ENCODE measurements at regions not wholly inside any gene's neighbourhood (a gene's known extent, or its start where the extent isn't known, plus 50 kb on each side); places are given as distances from the start of the nearest gene placed in this dataset.

DNA sequence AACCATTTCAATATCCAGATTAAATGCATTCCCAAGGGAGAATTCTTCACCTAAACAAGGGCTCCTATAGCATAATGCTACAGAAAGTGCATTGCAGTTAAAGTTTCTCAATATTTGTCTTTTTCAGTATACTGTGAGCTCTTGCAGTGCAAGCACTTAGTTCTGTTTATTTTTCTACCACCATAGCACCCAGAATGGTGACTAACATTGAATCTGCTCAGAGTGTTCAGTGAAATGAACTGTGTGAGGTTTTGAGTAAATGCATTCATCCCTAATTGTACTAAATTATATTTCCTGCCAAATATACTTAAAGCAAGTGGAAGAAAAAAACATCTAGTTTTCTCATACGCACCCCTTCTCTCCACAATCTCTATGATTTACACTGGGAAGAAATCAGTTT, 383.9 kb downstream of the PCDH7 start:
- DNase-seq (ENCODE audit: low spot score): no peak

DNA sequence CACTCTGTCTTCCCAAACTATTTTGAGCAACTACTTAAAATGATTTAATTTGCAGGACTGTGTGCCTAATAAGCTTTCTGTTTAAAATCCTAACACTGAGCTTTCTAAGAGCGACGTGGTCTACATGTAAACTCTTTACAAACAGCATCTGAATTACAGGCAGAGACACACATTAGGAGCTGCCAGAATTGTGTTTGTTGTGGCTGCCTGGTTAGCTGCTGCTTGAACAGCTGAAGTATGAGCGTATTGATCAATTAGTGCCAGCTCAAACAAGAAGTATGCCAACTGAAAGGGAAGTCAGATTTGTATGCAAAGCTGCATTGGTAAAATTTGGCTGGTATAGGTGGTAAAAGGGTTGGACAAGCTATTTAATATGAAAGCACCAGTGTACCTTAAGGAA, 384.4 kb downstream of the PCDH7 start:
- DNase-seq (ENCODE audit: low spot score): no peak

DNA sequence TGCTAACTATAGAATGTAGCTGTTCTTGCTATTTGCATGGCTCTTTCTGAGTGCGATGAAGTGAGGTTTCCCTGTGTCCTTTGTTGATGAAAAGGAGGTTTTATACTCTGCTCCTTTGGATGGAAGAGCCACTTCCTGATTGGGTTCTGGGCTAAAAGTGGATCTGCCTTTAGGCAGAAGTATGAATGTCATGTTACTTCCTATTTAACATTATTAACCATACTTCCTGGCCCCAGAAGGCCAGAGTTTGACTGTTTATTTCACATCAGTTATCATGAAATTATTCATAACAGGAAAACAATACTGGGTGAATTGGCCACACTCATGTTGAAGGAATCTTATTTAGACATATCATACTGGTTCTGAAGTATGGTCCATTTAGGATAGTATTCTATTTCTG, 386.2 kb downstream of the PCDH7 start:
- no peak for DNase-seq (ENCODE audit: low spot score)

DNA sequence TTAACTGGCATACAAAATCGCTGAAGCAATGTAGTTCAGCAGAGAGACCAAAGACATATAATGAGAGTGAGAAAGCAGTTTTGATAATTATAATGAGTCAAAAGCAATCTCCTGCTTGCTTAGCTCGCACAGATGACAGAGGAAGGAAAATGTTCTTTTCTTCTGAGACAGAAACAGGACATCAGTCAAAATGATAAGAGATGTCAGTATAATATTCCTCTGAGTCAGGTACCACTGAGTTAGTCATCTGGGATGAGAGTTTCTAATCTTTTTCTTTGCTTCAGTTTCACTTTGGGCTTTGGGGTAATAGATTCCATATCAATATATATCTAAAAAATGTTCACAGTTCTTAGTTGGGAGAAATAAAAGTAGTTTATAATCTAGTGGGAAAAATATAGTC, 387.2 kb downstream of the PCDH7 start:
- no peak for DNase-seq (ENCODE audit: low spot score)

DNA sequence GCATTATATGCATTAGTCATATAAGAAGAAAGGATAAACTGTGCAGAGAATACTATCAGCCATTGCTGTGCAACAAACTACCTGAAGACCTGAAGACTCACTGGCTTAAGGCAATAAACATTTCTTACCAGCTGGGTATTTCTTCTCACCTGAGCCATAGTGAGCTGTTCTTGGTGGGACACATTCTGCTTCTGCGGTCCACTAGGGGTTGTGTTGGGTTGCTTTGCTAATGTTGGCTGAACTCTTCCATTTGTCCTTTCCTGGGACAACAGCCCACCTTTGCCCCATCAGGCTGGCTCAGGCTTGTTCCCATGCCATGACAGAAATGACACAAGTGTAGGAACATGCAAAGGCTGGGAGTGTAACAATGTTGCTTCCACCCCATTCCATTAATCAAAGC, 388.6 kb downstream of the PCDH7 start:
- no peak for DNase-seq (ENCODE audit: low spot score)

DNA sequence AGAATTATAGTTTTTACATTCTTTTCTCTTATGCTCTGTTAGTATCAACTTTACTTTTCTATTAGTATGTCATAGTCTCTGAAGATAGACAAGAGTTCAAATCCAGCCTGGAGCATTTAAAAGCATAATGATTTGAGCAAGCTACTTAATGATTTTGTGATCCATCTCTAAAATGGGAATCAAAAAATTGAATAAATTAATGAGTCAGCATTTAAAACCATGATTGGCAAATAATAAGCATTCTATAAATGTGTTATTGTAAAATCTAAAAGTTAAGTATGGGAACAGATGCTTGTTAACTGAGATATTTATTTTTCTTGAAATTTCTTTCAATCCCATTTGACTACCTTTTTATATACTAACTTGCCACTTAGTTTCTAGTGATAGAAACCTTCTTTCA, 391.6 kb downstream of the PCDH7 start:
- no peak for DNase-seq (ENCODE audit: low spot score)

DNA sequence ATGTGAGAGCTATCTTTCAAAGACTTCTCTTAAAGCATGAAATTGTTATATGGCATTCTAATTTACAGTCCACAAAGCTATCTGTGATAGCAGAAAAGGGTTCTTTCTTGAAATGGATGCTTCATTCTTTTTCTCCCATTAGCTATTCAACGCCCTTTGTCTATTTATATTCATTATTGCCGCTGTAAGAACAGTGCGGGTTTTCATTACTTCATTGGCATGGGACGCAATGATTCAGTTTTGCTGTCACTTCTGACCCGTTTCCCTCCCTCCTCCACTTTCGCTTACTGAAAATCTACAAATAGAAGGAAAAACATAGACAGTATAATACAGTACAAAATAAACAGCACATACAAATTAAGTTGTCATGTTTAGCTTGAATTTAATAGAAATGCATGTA, 394.6 kb downstream of the PCDH7 start:
- no peak for DNase-seq (ENCODE audit: low spot score)

DNA sequence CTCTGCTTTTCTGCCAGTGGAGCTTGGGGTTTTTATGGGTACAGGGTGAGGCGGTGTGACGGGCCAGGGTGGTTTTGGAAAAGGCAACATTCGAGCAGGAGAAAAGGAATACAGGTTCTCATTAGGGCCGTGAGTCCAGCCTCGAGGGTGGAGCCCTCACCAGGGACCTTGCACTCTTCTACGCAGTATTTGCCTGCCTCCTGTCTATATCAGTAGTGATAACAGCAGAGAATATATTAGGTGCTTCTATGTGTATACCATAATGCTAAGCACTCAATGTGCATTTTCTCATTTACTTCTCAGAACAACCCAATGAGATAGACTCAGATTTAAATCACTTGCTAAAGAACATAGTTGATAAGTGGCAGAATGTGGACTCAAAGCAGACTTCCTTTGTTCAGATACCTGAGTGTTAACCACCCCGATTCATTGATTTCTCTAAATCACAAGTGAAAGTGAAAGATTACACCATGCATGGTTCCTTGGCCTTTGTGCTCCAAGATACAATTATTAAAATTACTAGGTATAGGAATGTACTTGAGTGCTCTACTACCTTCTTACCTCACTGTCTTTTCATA, 403.9 kb downstream of the PCDH7 start:
- no peak for DNase-seq (ENCODE audit: low spot score)

DNA sequence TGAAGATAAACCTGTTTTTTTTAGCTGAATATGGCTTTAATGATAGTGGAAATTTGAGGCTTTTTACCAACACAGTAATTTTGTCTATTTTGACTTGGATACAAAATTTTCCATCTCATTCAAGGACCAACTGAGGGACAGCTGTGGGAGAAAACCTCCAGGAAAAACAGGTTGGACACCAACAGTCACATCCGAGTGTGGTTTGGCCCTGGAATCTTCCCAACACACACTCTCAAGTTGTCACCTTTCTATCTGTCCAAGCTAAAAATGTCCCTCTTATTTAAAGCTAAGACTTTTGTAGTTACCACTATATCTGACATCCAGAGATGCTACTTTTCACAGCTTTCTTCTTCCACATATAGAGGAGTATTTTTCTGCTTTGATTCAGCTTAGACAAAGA, 404.9 kb downstream of the PCDH7 start:
- DNase-seq (ENCODE audit: low spot score): no peak

DNA sequence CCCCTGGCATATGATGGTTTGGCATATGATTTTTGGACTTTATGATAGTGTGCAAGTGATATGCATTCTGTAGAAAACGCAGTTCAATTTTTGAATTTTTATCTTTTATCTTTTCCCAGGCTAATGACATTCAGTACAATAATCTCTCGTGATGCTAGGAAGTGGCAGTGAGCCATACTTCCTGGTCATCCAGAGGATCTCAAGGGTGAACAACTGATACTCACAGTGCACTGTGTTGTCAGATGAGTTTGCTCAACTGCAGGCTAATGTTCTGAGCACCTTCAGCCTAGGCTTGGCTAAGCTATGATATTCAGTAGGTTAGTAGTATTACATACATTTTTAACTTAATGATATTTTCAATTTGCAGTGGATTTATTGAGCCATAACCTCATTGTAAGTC, 405.3 kb downstream of the PCDH7 start:
- DNase-seq (ENCODE audit: low spot score): no peak

DNA sequence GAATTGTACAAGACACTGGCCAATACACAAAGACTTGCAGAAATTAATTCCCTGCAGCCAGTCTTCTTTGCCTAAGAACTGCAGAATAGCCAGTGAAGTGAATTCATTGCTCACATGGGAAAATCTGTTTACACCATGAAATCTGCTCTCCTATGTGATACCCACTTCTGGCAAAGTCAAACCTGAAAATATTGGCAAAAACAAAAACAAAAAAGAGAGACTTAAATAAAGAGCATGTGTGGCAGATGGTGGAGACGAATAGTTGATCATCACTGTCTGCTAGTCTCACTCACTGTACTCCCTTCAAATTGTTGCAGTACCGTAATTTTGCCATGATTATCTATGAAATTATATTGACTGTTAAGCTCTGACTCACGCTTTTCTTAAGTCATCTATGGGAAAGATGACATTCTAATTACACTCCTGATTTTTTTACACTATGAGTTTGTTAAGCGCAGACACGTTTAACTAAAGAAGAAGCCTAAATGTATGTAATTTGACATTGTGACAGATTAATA, 406.8 kb downstream of the PCDH7 start:
- DNase-seq (ENCODE audit: low spot score): no peak

DNA sequence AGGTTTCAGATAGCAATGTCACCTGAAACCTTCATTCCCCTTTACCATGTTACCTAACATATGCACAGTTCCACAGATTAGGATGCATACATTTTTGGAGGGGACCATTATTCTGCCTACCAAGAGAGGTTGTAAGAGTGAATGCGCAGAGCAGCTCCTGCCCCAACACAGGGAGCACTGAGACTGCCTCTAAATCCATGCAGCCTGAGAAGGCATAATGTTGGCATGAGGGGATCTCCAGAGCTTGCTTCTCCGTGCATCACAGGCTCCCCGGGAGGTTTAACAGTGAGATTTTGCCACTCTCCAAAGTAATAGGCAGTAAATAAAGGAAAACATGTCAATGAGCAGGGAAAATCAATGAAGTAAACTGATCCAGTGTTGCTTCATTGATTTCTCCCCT, 410.8 kb downstream of the PCDH7 start:
- DNase-seq (ENCODE audit: low spot score): no peak

DNA sequence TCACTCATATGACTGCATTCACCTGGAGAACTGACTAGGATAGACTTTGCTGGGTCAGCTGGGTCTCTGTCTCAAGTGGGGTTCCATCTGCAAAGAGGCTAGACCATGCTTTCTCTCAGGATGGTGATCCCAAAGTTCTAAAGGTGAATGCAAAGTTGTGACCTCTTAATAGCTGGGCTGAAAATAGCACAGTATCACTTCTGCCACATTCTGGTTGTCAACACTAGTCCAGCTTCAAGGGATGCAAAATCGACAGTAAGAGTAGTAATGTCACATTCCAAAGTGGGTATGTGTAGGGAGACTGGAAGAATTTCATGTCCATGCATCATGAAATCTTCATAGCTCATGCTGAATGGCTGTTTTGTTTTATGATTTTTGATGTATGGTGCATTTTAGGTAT, 414.6 kb downstream of the PCDH7 start:
- no peak for DNase-seq (ENCODE audit: low spot score)

DNA sequence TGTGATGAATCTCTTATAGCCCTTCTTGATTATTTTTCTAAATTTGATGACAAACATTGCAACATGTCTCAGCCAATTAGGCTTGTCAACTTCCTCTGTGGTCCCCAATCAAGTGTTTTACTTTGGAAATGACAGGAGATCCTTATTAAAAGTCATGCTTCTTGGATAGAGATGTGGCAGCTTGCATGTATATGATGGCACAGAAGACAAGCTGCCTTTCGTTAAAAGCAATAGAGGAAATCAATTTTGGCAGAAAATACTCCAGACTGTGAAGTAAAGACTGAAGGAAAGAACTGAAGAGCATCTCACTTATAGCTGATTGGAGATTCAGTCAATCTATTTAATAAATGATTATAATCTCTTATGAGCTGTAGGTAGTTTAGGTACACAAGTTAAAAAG, 419.6 kb downstream of the PCDH7 start:
- DNase-seq (ENCODE audit: low spot score): no peak

DNA sequence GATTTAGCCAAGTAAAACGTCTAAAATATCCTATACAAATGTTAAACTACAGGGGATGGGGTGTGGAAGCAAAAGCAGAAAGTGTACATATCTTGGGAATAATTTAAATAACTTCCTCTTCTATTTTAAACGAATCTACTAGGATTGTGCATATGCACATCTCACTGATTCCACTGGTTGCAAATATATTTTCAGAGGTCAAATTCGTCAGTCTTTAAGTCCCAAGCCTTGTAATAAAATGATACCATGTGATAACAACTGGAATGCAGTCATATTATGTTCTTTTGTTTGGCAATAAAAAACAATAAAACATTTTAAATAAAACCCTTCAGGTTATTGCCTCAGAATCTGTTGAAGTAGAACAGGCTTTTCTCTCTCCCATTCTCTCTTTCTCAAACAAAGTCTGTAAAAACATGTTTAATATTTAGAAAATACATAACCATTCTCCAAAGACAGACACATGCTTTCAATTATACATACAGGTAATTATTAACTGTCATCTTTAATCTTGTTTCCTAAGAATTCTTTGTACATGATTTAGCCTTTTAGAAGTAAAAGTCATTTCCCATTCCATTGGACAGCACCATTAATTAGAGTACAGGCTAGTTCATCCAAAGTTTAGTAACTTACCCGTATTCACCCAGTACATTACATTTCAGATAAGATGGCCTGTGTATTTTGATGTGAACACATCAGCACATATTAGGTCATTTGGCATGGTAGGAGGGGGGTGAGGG, 421.1 kb downstream of the PCDH7 start:
- no peak for DNase-seq (ENCODE audit: low spot score)

DNA sequence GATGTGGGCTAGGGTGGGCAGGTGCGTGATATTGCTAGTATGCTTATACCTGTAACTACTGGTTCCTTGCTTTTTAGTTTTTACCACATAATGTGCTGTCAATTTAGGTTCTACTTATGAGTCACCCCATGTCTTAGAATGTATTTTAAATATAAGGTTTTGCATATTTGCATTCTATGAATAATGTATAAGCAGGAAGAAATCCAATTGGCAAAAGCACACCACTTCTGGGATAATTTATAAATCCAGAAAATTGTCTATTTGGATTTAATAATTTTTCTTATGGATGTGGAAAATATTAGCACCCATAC, 421.6 kb downstream of the PCDH7 start:
- DNase-seq (ENCODE audit: low spot score): no peak

DNA sequence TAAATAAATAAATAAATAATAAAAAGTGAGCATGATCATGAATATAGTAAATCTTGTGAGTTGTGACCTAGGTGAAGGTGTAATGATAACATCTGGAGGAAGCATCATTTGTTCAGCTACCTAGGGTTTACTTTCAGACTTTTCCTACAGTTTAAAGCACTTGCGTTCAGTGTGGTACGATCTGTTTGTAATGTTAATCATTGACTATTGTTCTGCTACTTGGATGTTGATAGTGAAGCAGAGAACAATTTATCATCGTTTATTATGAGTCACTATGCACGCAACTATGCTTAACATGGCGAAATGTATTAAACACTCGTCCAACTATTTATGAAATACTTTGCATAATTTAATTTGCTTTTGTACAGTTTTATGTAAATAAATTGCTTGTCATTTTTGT, 426.2 kb downstream of the PCDH7 start:
- DNase-seq (ENCODE audit: low spot score): peak; percentile 67

DNA sequence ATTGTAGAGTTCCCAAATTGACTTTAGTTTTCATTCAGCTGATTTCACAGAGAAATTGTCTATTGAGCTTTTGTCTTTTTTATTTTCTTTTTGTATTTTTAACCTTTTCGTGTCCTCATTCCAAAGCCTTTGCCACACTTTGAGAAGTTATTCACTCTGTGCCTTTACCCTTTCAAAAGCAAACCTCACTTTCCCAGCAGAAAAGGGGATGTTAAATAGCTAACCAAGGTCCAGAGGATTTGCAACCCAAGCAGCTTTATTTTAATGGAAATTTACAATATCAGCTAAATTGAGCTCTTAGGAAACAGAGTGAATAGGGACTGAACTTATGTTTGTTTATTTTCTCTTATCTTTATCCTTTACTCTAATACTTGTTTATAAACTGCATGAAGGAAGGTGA, 428.8 kb downstream of the PCDH7 start:
- no peak for DNase-seq (ENCODE audit: low spot score)

DNA sequence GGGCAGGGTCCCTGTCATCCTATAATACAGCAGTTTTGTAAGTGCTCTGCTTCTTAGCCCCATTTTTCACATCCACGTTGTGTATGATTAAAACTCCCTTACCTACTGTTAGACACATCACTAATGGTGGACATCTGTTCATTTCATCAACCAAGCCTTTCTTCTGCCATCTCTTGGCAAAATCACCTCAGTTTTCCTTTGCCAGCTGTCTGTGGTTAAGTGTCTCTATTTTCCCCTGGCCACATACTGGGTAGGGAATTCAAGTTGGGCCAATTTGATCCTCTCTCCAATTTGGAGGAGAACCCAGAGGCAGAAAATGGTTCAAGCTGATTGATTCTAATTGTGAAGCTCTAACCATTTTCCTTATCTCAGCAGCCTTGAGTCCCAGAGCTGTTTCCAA, 436.1 kb downstream of the PCDH7 start:
- no peak for DNase-seq (ENCODE audit: low spot score)

DNA sequence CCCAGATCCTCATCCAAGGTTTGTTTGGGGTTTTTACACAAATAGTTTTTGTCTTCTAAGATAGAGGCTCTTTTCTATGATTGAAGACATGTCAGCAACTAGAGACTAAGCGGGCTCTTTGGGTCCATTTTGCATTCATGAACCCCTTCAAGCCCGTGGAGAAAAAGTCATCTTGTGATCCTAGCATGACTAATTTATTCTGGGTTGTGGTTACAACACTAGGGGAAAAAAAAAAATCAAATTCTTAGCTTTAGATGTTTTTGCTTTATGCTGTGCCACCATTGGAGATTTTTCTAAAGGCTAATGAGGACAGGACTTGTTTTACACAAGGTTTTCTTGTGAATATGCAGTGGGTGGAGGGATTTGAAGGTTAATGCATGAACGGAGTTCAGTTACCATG, 440.0 kb downstream of the PCDH7 start:
- DNase-seq (ENCODE audit: low spot score): no peak

DNA sequence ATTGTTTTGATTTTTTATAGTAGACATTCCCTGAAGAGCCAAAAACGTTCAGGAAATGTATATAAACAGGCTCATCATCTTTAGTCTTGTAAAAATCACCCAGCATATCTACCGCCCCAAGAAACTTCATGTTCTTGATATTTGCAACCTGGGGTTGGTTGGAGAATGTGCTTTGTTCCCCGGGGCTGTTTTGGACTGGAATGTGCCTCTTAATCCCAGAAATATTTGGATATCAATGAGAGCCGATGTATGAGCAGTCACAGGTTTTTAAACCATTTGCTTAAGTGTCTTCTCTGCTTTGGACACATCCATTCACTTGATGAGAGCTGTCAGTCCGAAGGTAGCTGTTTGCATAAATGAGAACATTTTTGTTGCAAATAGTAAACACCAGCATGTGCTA, 449.7 kb downstream of the PCDH7 start:
- DNase-seq (ENCODE audit: low spot score): no peak

DNA sequence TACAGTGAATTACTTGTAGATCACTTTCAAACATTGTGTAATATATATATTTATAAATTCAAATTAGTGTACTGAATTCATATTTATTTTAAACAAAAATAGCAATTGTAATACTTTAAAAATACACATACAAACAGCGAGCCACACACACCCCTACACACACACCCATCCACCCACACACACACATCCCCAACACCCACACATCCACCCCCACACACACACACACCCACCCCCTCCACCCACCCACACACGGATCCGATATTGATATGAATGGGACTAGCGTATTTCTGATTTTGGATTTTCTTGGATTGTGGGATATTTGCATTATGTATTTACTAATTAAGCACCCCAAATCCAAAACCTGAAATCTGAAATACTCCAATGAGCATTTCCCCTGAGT, 451.2 kb downstream of the PCDH7 start:
- no peak for DNase-seq (ENCODE audit: low spot score)

DNA sequence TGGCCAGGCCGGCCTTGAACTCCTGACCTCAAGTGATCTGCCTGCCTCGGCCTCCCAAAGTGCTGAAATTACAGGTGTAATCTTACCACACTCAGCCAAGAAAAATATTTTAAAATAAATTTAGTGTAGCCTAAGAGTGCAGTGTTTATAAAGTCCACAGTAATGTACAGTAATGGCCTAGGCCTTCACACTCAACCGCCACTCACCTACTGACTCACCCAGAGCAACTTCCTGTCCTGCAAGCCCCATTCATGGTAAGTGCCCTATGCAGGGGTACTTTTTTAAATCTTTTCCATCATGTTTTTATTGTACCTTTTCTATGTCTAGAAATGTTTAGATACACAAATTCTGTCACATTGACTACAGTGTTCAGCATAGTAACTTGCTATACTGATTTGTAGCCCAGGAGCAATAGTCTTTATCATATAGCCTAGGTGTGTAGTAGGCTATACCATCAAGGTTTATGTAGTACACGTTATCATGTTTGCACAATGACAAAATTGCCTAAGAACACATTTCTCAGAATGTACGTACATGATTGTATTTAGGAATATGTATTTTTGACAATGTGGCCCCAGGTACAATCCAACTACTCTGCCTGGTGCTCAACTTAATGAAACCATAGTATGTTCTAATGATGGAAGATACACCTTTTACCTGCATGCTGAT, 455.2 kb downstream of the PCDH7 start:
- no peak for DNase-seq (ENCODE audit: low spot score)
